ENCODE measurements at regions not wholly inside any gene's neighbourhood (a gene's known extent, or its start where the extent isn't known, plus 50 kb on each side); places are given as distances from the start of the nearest gene placed in this dataset.

DNA sequence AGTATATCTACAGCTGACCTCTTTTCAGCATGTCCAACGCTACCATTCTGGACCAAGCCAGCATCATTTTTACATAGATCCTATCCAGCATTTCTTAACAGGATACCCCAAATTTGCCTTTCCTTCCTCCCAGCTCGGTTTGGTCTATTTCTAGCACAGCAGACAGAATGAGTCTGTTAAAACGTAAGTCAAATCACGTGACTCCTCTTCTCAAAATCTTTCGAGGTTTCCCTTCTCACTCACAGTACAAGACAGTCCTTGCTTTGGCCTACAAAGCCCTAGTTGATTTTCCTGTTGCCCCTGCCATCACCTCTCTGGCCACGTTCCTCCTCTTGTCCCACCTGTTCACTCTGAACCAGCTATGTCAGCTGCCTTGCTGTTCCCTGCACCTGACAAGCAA is 711.7 kb downstream of the SORCS3 start:
- Histone ChIP-seq H3K4me1 (no peaks in the 10 kb centered on the region), H3K36me3 (no peaks in the 10 kb centered on the region), H3K4me3 (no peak overlapping the region), H3K27me3 (no peaks in the 10 kb centered on the region), H3K27ac (no peak overlapping the region), H3K9me3 (no peaks in the 10 kb centered on the region)
- no peak for TF ChIP-seq POLR2A (IDR thresholded peaks at IDR 0.05)
- TF ChIP-seq, protein P1, sequence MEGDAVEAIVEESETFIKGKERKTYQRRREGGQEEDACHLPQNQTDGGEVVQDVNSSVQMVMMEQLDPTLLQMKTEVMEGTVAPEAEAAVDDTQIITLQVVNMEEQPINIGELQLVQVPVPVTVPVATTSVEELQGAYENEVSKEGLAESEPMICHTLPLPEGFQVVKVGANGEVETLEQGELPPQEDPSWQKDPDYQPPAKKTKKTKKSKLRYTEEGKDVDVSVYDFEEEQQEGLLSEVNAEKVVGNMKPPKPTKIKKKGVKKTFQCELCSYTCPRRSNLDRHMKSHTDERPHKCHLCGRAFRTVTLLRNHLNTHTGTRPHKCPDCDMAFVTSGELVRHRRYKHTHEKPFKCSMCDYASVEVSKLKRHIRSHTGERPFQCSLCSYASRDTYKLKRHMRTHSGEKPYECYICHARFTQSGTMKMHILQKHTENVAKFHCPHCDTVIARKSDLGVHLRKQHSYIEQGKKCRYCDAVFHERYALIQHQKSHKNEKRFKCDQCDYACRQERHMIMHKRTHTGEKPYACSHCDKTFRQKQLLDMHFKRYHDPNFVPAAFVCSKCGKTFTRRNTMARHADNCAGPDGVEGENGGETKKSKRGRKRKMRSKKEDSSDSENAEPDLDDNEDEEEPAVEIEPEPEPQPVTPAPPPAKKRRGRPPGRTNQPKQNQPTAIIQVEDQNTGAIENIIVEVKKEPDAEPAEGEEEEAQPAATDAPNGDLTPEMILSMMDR (IDR thresholded peaks at IDR 0.05): no peak
- DNase-seq: no peak
- intact Hi-C loops (cut with DNase I; ENCODE audit: low total_unique reads): no loop called here

DNA sequence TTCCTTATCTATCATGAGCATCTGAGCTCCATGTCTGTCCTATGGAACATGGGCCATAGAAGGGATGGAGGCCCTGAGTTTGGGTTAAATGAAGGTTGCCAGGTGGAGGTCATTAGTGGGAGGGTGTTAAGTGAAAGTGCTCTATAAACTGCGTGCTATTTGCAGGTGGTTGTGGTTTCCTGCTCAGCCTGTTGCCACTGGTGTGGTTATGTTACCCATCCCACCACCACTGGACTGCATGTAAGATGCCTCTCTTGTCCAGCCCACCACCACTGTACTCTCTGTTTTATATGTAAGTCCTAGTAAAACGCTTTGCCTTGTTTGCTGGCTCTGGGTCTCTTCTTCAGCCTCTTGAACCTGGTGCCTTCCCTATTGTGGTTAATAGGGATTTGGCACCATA is 711.2 kb downstream of the SORCS3 start:
- H3K27ac ChIP-seq: no peak overlapping the region
- intact Hi-C loops (cut with DNase I; ENCODE audit: low total_unique reads): no loop called here

DNA sequence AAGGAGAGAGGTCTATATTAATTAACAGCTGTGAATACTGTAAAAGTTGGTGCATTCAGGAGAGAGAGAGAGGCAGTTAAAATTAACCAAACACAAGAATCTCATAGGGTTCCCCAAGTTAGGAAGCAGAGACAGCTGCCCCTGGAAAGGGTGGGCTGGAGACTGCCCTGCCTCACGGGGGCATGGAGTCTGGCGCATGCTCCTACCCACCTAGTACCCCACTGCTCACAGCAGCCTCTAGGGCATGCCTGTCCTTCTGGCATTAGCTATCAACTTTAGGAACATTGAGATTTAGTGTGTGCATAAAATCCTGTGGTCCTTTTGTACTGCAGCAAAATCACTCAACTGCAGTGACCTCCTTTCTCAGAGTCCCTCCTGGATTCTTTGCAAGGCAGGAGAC is 710.1 kb downstream of the SORCS3 start:
- H3K4me3 ChIP-seq: no peak overlapping the region
- no peak for DNase-seq
- intact Hi-C loops (cut with DNase I; ENCODE audit: low total_unique reads): no loop called here
- H3K36me3 ChIP-seq: no peaks in the 10 kb centered on the region
- TF ChIP-seq, protein P1 (IDR thresholded peaks at IDR 0.05): no peak
- no peak for TF ChIP-seq POLR2A (IDR thresholded peaks at IDR 0.05)
- H3K27ac ChIP-seq: no peak overlapping the region
- no peaks in the 10 kb centered on the region for H3K27me3 ChIP-seq
- H3K9me3 ChIP-seq: no peaks in the 10 kb centered on the region
- H3K4me1 ChIP-seq: no peaks in the 10 kb centered on the region

More for the DNA sequence above, 711.2 kb downstream of the SORCS3 start:
- H3K4me1 ChIP-seq: no peaks in the 10 kb centered on the region
- no peak for TF ChIP-seq POLR2A (IDR thresholded peaks at IDR 0.05)
- TF ChIP-seq, protein P1 (IDR thresholded peaks at IDR 0.05): no peak
- no peak for DNase-seq
- H3K4me3 ChIP-seq: no peak overlapping the region
- H3K27me3 ChIP-seq: no peaks in the 10 kb centered on the region
- no peaks in the 10 kb centered on the region for H3K9me3 ChIP-seq
- no peaks in the 10 kb centered on the region for H3K36me3 ChIP-seq

DNA sequence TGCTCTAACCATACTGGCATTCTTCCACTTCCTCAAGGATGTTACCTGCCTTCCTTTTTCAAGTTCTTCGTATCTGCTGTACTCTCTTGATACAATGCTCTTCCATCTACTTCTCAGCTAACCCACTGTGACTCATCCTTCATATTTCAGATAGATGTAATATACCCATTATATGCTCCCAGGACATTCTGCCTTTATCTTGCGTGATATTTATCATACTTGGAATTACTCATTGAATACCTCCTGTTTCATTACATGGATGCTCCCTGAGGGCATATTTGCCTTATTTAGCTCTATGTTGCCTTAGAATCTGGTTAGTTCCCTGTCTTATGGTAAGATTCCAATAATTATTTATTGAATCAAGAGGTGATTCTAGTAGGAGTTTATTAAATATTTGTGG is 706.4 kb downstream of the SORCS3 start:
- TF ChIP-seq, protein P1 (IDR thresholded peaks at IDR 0.05): no peak
- no peak for TF ChIP-seq POLR2A (IDR thresholded peaks at IDR 0.05)
- Histone ChIP-seq H3K4me1 (no peaks in the 10 kb centered on the region), H3K27ac (no peak overlapping the region), H3K27me3 (no peaks in the 10 kb centered on the region), H3K4me3 (no peak overlapping the region), H3K9me3 (no peaks in the 10 kb centered on the region), H3K36me3 (no peaks in the 10 kb centered on the region)
- intact Hi-C loops (cut with DNase I; ENCODE audit: low total_unique reads): no loop called here
- no peak for DNase-seq

DNA sequence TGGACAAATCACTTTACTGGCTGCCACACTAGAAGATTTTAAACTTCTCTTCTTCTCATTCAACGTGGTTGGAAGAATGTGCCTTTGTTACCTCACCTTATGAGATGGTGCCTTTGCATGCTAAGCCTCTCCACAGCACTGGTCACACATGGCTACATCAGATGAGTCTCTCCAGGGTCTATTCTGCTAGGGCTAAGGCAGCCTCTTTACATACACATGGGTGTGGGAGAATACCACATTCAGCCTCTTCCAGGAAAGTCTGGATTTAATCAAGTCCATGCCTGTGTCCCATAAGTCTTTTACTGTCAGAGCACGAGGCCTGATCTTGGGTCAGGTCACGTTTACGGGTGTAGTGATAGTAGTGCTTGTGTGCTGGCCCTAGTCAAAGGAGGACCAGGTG is 701.5 kb downstream of the SORCS3 start:
- intact Hi-C loops (cut with DNase I; ENCODE audit: low total_unique reads): no loop called here
- Histone ChIP-seq H3K4me3 (no peak overlapping the region), H3K4me1 (no peaks in the 10 kb centered on the region), H3K27ac (no peak overlapping the region), H3K27me3 (no peaks in the 10 kb centered on the region), H3K36me3 (no peaks in the 10 kb centered on the region), H3K9me3 (no peaks in the 10 kb centered on the region)
- DNase-seq: no peak
- TF ChIP-seq, protein P1 (IDR thresholded peaks at IDR 0.05): no peak
- no peak for TF ChIP-seq POLR2A (IDR thresholded peaks at IDR 0.05)

Data from uterus (tissue), 3 donors.